SU-DHL-6 (cell line): ENCODE measurements at regions not wholly inside any gene's neighbourhood (a gene's known extent, or its start where the extent isn't known, plus 50 kb on each side); places are given as distances from the start of the nearest gene placed in this dataset.

Experiments used
- H2AFZ ChIP-seq: fragments of 200-600 bp; sonication (generic); 2 replicates; pipeline ENCODE4 v1.6.1; 2014; ENCODE audit warnings: low read depth, mild to moderate bottlenecking, moderate library complexity, mixed read lengths, antibody characterized with exemption, low read length; ENCODE audit not compliant: severe bottlenecking
- H3F3A ChIP-seq: fragments of 200-600 bp; shearing (Covaris generic); 2 replicates; pipeline ENCODE4 v1.6.0; 2016; ENCODE audit warnings: antibody characterized with exemption, mild to moderate bottlenecking; ENCODE audit not compliant: insufficient read depth
- H3K27ac ChIP-seq: fragments of 200-600 bp; sonication (generic); 2 replicates; pipeline ENCODE4 v1.5.1; 2016; ENCODE audit warnings: low read depth, mild to moderate bottlenecking, low read length, moderate library complexity, mixed read lengths
- H3K27me3 ChIP-seq: fragments of 200-600 bp; sonication (generic), shearing (Covaris generic); 2 replicates; pipeline ENCODE4 v1.6.0; 2014; ENCODE audit warnings: mild to moderate bottlenecking, low read length
- H3K36me3 ChIP-seq: fragments of 200-600 bp; sonication (generic); 2 replicates; pipeline ENCODE4 v1.6.1; 2014; ENCODE audit warnings: mild to moderate bottlenecking, low read length, mixed read lengths
- H3K4me2 ChIP-seq: fragments of 300-600, 200-600 bp; shearing (Covaris generic), sonication (generic); 2 replicates; pipeline ENCODE4 v1.6.0; 2014; ENCODE audit warnings: low read length, low read depth, mild to moderate bottlenecking; ENCODE audit not compliant: poor library complexity, severe bottlenecking
- H3K4me3 ChIP-seq: fragments of 200-600 bp; sonication (generic); 2 replicates; pipeline ENCODE4 v1.5.1; 2014; ENCODE audit warnings: antibody characterized with exemption, low read length, mild to moderate bottlenecking, mixed read lengths; ENCODE audit not compliant: insufficient read depth, poor library complexity, severe bottlenecking
- H3K79me2 ChIP-seq: fragments of 200-600 bp; sonication (generic); 2 replicates; pipeline ENCODE4 v1.6.1; 2014; ENCODE audit warnings: mild to moderate bottlenecking, low read length, moderate library complexity; ENCODE audit not compliant: insufficient read depth
- H3K9ac ChIP-seq: fragments of 200-600 bp; sonication (generic); 2 replicates; pipeline ENCODE4 v1.7.0; 2014; ENCODE audit warnings: mild to moderate bottlenecking, low read length
- H3K9me2 ChIP-seq: fragments of 200-600 bp; sonication (generic); replicated peaks from 2 replicates; pipeline ENCODE4 v1.6.1; 2014; ENCODE audit warnings: low read length; ENCODE audit not compliant: insufficient read depth
- H3K9me3 ChIP-seq: fragments of 200-600 bp; sonication (generic); 2 replicates; pipeline ENCODE4 v1.6.1; 2014; ENCODE audit warnings: low read length, mixed read lengths; ENCODE audit not compliant: insufficient read depth
- H4K20me1 ChIP-seq: fragments of 200-600 bp; sonication (generic); 2 replicates; pipeline ENCODE4 v1.6.1; 2014; ENCODE audit warnings: low read depth, mild to moderate bottlenecking, antibody characterized with exemption, low read length, moderate library complexity, mixed read lengths
- EZH2phosphoT487 ChIP-seq: fragments of 200-600 bp; sonication (generic), shearing (Covaris generic); conservative IDR thresholded peaks from 2 replicates; pipeline ENCODE4 v1.6.1; 2018; ENCODE audit warnings: mild to moderate bottlenecking, antibody characterized with exemption, low read length, moderate library complexity, mixed read lengths
- TF ChIP-seq, protein P1 (sequence below): fragments of 200-600 bp; sonication (generic); IDR thresholded peaks from one replicate; pipeline ENCODE4 v1.5.1; 2017; ENCODE audit warnings: antibody characterized with exemption, mild to moderate bottlenecking, low read length, moderate library complexity; ENCODE audit not compliant: insufficient read depth, poor library complexity, severe bottlenecking

DNA sequence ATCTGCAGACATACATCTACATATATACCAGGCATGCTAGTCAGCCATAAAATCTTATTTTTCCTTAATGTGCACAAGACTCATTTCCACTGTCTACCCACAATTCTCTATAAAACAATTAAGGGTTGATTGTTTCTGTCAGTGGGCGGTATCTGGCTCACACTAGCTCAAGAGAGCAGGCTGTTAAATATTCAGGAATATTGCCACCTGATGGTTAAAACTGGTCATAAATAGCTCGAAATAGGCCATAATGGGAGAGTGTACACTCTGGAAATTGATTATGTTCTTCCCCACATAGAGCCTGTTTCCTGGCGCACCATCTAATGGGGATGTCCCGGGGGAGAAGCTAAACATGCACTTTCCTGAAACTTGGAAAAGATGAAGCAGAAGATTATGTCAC is 620.6 kb upstream of the ANKRD30A start:
- TF ChIP-seq, protein P1, sequence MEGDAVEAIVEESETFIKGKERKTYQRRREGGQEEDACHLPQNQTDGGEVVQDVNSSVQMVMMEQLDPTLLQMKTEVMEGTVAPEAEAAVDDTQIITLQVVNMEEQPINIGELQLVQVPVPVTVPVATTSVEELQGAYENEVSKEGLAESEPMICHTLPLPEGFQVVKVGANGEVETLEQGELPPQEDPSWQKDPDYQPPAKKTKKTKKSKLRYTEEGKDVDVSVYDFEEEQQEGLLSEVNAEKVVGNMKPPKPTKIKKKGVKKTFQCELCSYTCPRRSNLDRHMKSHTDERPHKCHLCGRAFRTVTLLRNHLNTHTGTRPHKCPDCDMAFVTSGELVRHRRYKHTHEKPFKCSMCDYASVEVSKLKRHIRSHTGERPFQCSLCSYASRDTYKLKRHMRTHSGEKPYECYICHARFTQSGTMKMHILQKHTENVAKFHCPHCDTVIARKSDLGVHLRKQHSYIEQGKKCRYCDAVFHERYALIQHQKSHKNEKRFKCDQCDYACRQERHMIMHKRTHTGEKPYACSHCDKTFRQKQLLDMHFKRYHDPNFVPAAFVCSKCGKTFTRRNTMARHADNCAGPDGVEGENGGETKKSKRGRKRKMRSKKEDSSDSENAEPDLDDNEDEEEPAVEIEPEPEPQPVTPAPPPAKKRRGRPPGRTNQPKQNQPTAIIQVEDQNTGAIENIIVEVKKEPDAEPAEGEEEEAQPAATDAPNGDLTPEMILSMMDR: no peak
- TF ChIP-seq EZH2phosphoT487: no peak
- Histone ChIP-seq H3K27me3 (no peaks in the 10 kb centered on the region), H3K4me3 (no peak overlapping the region), H3K9me2 (no peaks in the 10 kb centered on the region), H3K36me3 (no peaks in the 10 kb centered on the region), H3K79me2 (no peaks in the 10 kb centered on the region), H2AFZ (no peak overlapping the region), H3K9me3 (no peaks in the 10 kb centered on the region), H3F3A (no peaks in the 10 kb centered on the region), H3K9ac (no peak overlapping the region), H4K20me1 (no peaks in the 10 kb centered on the region), H3K27ac (no peak overlapping the region), H3K4me2 (no peak overlapping the region)

DNA sequence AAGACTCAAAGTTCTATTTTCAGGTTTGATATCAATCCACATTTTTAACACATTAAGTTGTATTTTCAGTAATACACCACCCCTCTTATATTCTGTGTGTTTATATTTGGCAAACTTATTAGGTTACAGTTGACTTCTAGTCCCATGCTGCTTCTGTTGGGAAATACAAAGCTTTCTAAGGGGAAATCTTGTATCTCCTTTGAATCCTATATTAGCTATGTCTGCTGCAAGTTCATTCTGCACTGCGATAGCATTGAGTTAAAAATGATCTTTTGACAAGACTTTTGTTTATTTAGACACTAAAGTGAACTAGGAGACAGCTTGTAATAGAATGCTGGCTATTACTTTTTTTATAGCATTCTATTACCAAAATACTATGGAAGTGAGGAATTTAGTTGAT is 625.1 kb upstream of the ANKRD30A start:
- TF ChIP-seq, protein P1: no peak
- no peak for TF ChIP-seq EZH2phosphoT487
- Histone ChIP-seq H3K4me3 (no peak overlapping the region), H3K79me2 (no peaks in the 10 kb centered on the region), H3K36me3 (no peaks in the 10 kb centered on the region), H3K27ac (no peak overlapping the region), H3K9ac (no peak overlapping the region), H3K9me2 (no peaks in the 10 kb centered on the region), H3K9me3 (no peaks in the 10 kb centered on the region), H3F3A (no peaks in the 10 kb centered on the region), H3K4me2 (no peak overlapping the region), H2AFZ (no peak overlapping the region), H3K27me3 (no peaks in the 10 kb centered on the region), H4K20me1 (no peaks in the 10 kb centered on the region)

DNA sequence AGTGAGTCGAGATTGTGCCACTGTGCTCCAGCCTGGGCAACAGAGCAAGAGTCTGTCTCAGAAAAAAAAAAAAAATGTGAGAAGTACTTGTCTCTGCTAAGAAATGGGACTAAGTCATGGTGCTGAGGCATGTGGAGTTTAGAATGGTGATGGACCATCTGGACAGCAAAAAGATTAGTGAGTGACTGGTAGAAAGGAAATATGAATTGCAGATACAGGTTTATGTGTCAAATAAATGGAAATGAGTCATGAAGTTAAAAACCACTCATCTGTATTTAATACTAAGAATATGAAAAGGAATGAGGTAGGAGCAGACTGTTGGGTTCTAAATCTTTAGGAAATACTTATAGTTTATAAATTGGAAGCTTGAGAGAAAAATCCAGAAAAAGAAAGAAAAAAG is 625.7 kb upstream of the ANKRD30A start:
- Histone ChIP-seq H3K79me2 (no peaks in the 10 kb centered on the region), H3K36me3 (no peaks in the 10 kb centered on the region), H2AFZ (no peak overlapping the region), H3K4me2 (no peak overlapping the region), H3K9me3 (no peaks in the 10 kb centered on the region), H3K27me3 (no peaks in the 10 kb centered on the region), H3K9ac (no peak overlapping the region), H3F3A (no peaks in the 10 kb centered on the region), H3K27ac (no peak overlapping the region), H3K9me2 (no peaks in the 10 kb centered on the region), H3K4me3 (no peak overlapping the region), H4K20me1 (no peaks in the 10 kb centered on the region)
- no peak for TF ChIP-seq EZH2phosphoT487
- TF ChIP-seq, protein P1: no peak
